Adrenal gland (tissue), 9 donors: ENCODE measurements at regions not wholly inside any gene's neighbourhood (a gene's known extent, or its start where the extent isn't known, plus 50 kb on each side); places are given as distances from the start of the nearest gene placed in this dataset.

Experiments used
- DNase-seq, 7 donors: peaks; one replicate each; pipeline ENCODE4 v3.0.0-alpha.2; 2019 to 2020
- H3K27ac ChIP-seq, 5 donors: fragments of 200-600 bp; sonication (generic) in 4 of 5; 1 replicate in 3 of 5; 2 replicates in 2 of 5; pipeline versions ENCODE4 v1.5.1 to v1.8.0; 2016 to 2020; ENCODE audit warnings: mild to moderate bottlenecking in 1 of 5
- H3K27me3 ChIP-seq: fragments of 200-600 bp; 2 replicates; pipeline ENCODE4 v1.8.0; 2021
- H3K36me3 ChIP-seq, 2 donors: fragments of 200-600 bp; replicated peaks in 1 of 2; 1 replicate in 1 of 2; 2 replicates in 1 of 2; pipeline versions ENCODE4 v1.5.1 to v1.8.0; 2018 to 2022
- H3K4me1 ChIP-seq, 2 donors: fragments of 200-600 bp; replicated peaks in 1 of 2; 1 replicate in 1 of 2; 2 replicates in 1 of 2; pipeline versions ENCODE4 v1.5.1 to v1.8.0; 2018 to 2021
- H3K4me3 ChIP-seq, 4 donors: fragments of 200-600 bp; sonication (generic) in 3 of 4; one replicate each; pipeline ENCODE4 v1.5.1; 2016 to 2018
- H3K9me3 ChIP-seq, 3 donors: fragments of 200-600 bp; sonication (generic) in 1 of 3; replicated peaks in 1 of 3; 1 replicate in 2 of 3; 2 replicates in 1 of 3; pipeline versions ENCODE4 v1.5.1 to v1.8.0; 2016 to 2021
- POLR2A ChIP-seq, 2 donors: fragments of 450-650 bp; IDR thresholded peaks; one replicate each; pipeline ENCODE4 v1.6.1; 2017; ENCODE audit warnings: antibody characterized with exemption in 2 of 2, mild to moderate bottlenecking in 2 of 2, moderate library complexity in 1 of 2
- WGBS, 4 donors: extraction: QIAGEN DNeasy Blood & Tissue Kit in 2 of 4; methylation state at CpG; one replicate each; pipeline versions ENCODE4 v1.1.5 to v1.1.7; 2013 to 2017; 5-methylcytosine and 5-hydroxymethylcytosine counted together
- intact Hi-C, 2 donors: fragments of 100-400 bp; cut with DNase I; formaldehyde crosslinking; loops; one replicate each; pipeline versions ENCODE4 v1.14.1 to v1.15.0; 2022 to 2023
- TF ChIP-seq, protein P1 (sequence below), 6 experiments: fragments of 450-650 bp in 4 of 6; fragments of 200-600 bp in 2 of 6; sonication (generic) in 1 of 6; IDR thresholded peaks; 1 replicate in 5 of 6; 2 replicates in 1 of 6; pipeline versions ENCODE4 v1.5.1 to v1.8.0; 2016 to 2021; ENCODE audit warnings: antibody characterized with exemption in 6 of 6, mild to moderate bottlenecking in 2 of 6, moderate library complexity in 1 of 6
- donor health status: healthy with polysubstance abuse.
- donor health status: Bipolar disorder and iron deficiency.
- donor health status: DM: yes; HTN: yes; CAD: no.
- donor health status: DM: no; HTN: no; CAD: no.
- donor health status: DM: no; HTN: no; CAD: no.

DNA sequence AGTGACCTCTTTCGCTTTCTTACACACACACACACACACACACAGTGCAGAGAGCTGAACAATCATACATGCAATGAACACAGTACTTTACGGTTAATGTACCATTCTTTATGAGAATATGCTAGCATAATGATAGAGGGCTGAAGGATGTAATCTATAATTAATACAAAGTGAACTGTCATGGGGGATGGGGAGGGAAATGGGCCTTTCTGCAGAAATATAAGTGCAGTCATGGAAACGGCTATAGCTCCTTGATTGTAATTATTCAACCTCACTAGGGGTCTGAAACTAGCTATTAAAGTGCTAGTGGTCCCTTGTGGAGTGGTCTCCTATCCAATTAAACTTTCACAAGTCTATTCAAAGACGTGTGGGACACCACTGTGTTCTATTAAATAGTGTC lies 443.2 kb upstream of the FOXG1 start:
- no peaks in the 10 kb centered on the region for H3K27me3 ChIP-seq
- DNase-seq = no peak
- H3K9me3 ChIP-seq = no peaks in the 10 kb centered on the region
- WGBS, 4 donors = 60 to 70% (median 66%) methylated on average over 4 of the region's 4 CpGs
- no peaks in the 10 kb centered on the region for H3K36me3 ChIP-seq
- intact Hi-C loops = no loop called here
- TF ChIP-seq, protein P1, sequence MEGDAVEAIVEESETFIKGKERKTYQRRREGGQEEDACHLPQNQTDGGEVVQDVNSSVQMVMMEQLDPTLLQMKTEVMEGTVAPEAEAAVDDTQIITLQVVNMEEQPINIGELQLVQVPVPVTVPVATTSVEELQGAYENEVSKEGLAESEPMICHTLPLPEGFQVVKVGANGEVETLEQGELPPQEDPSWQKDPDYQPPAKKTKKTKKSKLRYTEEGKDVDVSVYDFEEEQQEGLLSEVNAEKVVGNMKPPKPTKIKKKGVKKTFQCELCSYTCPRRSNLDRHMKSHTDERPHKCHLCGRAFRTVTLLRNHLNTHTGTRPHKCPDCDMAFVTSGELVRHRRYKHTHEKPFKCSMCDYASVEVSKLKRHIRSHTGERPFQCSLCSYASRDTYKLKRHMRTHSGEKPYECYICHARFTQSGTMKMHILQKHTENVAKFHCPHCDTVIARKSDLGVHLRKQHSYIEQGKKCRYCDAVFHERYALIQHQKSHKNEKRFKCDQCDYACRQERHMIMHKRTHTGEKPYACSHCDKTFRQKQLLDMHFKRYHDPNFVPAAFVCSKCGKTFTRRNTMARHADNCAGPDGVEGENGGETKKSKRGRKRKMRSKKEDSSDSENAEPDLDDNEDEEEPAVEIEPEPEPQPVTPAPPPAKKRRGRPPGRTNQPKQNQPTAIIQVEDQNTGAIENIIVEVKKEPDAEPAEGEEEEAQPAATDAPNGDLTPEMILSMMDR (IDR thresholded peaks at IDR 0.05) = no peak
- no peak for TF ChIP-seq POLR2A (IDR thresholded peaks at IDR 0.05)
- H3K27ac ChIP-seq = no peak overlapping the region
- H3K4me3 ChIP-seq = no peak overlapping the region
- no peaks in the 10 kb centered on the region for H3K4me1 ChIP-seq

DNA sequence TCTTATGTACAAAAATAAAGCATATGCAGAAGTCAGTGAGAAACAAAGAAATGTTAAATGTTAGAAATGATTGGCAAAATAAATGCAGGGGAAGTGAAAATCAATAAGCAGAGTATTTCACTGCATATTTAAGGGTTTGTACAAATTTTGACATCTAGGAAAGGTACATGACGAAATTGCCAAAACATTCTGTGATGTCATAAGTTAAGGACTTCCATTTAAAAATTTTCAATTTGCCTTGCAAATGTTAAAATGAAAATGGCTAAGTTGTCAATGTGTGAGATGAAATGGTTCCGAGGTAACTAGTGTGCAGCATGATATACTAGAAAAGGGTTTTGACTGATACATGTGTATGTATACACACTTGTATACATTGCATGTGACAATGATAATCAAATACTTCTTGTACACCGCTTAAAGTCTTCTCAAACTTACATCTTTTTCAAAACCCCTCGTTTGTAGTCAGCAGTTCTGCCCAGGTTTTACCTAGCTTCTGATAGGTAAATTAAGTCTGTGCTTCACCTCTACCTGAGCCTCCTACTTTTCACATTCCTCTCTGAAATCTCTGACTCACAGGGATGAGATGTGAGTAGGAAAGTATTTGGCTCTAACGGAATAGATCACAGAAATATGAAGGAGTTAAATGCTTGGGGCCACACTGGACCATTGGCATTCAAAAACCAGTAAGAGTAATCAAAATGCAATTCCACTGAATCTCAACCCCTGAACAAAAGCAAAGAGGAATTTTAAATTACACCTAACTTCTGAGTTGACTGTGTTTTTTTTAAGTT lies 442.4 kb upstream of the FOXG1 start:
- Histone ChIP-seq H3K9me3 (no peaks in the 10 kb centered on the region), H3K27ac (no peak overlapping the region), H3K36me3 (no peaks in the 10 kb centered on the region), H3K4me1 (no peaks in the 10 kb centered on the region), H3K4me3 (no peak overlapping the region), H3K27me3 (no peaks in the 10 kb centered on the region)
- intact Hi-C loops = no loop called here
- TF ChIP-seq, protein P1 (IDR thresholded peaks at IDR 0.05) = no peak
- TF ChIP-seq POLR2A (IDR thresholded peaks at IDR 0.05) = no peak
- DNase-seq = no peak
- WGBS, 4 donors = 71 to 79% (median 73%) methylated on average over 5 of the region's 5 CpGs

DNA sequence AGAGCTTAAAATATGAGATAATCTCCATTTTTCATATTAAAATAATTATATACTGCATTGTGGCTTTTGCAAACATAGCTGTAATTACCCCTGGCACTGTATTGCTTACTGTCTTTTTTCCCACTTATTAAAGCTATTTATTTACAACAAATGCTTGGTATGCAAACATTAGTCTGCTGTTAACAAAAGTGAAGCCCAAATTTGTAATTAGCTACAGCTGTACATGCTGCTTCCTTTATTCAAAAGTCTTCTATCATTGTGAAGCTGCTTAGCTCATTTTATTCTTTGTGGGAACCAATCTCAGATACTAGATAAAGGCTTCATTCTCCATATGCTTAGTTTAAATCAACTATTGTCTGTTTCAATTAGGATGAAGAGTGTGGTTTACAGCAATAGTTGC lies 425.8 kb upstream of the FOXG1 start:
- no peaks in the 10 kb centered on the region for H3K36me3 ChIP-seq
- no peaks in the 10 kb centered on the region for H3K9me3 ChIP-seq
- intact Hi-C loops = no loop called here
- H3K27me3 ChIP-seq = no peaks in the 10 kb centered on the region
- no peak for DNase-seq
- TF ChIP-seq, protein P1 (IDR thresholded peaks at IDR 0.05) = no peak
- TF ChIP-seq POLR2A (IDR thresholded peaks at IDR 0.05) = no peak
- H3K27ac ChIP-seq = no peak overlapping the region
- no peaks in the 10 kb centered on the region for H3K4me1 ChIP-seq
- no peak overlapping the region for H3K4me3 ChIP-seq

DNA sequence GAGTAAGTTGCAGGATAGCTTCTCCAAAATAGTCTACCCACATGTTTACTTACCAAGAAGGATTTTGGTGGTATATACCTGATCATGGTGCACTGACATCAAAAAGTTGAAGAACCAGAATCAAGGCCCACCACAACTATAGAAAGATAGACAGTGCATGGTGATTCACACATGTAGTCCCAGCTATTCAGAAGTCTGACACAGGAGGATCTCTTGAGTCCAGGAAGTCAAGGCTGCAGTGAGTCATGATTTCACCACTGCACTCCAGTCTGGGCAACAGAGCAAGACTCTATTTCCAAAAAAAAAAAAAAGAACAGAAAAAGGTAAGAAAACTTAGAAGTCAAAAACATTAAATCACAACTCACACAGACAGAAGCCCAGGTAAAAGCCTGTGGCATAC lies 422.2 kb upstream of the FOXG1 start:
- no peak for TF ChIP-seq POLR2A (IDR thresholded peaks at IDR 0.05)
- TF ChIP-seq, protein P1 (IDR thresholded peaks at IDR 0.05) = no peak
- H3K36me3 ChIP-seq = no peaks in the 10 kb centered on the region
- no peaks in the 10 kb centered on the region for H3K27me3 ChIP-seq
- no peaks in the 10 kb centered on the region for H3K4me1 ChIP-seq
- no peak for DNase-seq
- intact Hi-C loops = no loop called here
- no peak overlapping the region for H3K4me3 ChIP-seq
- H3K9me3 ChIP-seq = no peaks in the 10 kb centered on the region
- H3K27ac ChIP-seq = no peak overlapping the region
